PC-9 (cell line): ENCODE measurements at regions not wholly inside any gene's neighbourhood (a gene's known extent, or its start where the extent isn't known, plus 50 kb on each side); places are given as distances from the start of the nearest gene placed in this dataset.

ENCODE experiments used
- BruUV-seq: library from RNA; stranded (reverse); fragments of 400-500 nt; replicated peaks from 2 replicates; lab custom pipeline; 2021; lab: Mats Ljungman, UMichigan
- CTCF ChIA-PET: fragments of 300-600 bp; sonication (Branson Sonifier 250); formaldehyde crosslinking; loops from one replicate; lab custom pipeline; 2022; ENCODE audit warnings: antibody characterized with exemption; lab: Charles Lee
- POLR2A ChIA-PET: fragments of 300-600 bp; sonication (Branson Sonifier 250); formaldehyde crosslinking; loops from one replicate; lab custom pipeline; 2022; ENCODE audit warnings: antibody characterized with exemption; ENCODE audit not compliant: unreplicated experiment; lab: Charles Lee
- DNase-seq, 2 experiments: peaks; one replicate each; pipeline versions ENCODE4 v3.0.0 to v3.0.0-alpha.2; 2015 to 2022; ENCODE audit warnings: mixed read lengths in 1 of 2
- H2AFZ ChIP-seq: fragments of 200-600 bp; sonication (generic); 2 replicates; pipeline ENCODE4 v1.8.1; 2017; ENCODE audit warnings: antibody characterized with exemption
- H3F3A ChIP-seq: fragments of 200-600 bp; sonication (generic); 2 replicates; pipeline ENCODE4 v1.8.1; 2017; ENCODE audit warnings: antibody characterized with exemption, mild to moderate bottlenecking, low read depth; ENCODE audit not compliant: insufficient read depth
- H3K27ac ChIP-seq: fragments of 200-600 bp; sonication (generic); 2 replicates; pipeline ENCODE4 v1.6.1; 2016; ENCODE audit warnings: mixed run types
- H3K27me3 ChIP-seq: fragments of 200-600 bp; sonication (generic); 2 replicates; pipeline ENCODE4 v1.6.1; 2016; ENCODE audit warnings: low read depth, mixed run types; ENCODE audit not compliant: insufficient read depth
- H3K36me3 ChIP-seq: fragments of 200-600 bp; sonication (generic); 2 replicates; pipeline ENCODE4 v1.6.1; 2016; ENCODE audit warnings: low read depth, mixed run types
- H3K4me1 ChIP-seq: fragments of 200-600 bp; sonication (generic); replicated peaks from 2 replicates; pipeline ENCODE4 v1.6.1; 2016; ENCODE audit warnings: mixed run types; ENCODE audit not compliant: insufficient read depth
- H3K4me2 ChIP-seq: fragments of 200-600 bp; sonication (generic); 2 replicates; pipeline ENCODE4 v1.6.1; 2017; ENCODE audit warnings: mixed run types
- H3K4me3 ChIP-seq: fragments of 200-600 bp; sonication (generic); 2 replicates; pipeline ENCODE4 v1.6.1; 2016; ENCODE audit warnings: mixed run types
- H3K79me2 ChIP-seq: fragments of 200-600 bp; sonication (generic); 2 replicates; pipeline ENCODE4 v1.6.1; 2017; ENCODE audit warnings: low read depth, mixed run types
- H3K9me2 ChIP-seq: fragments of 200-600 bp; sonication (generic); 2 replicates; pipeline ENCODE4 v1.8.1; 2017; ENCODE audit warnings: mild to moderate bottlenecking; ENCODE audit not compliant: insufficient read depth
- H3K9me3 ChIP-seq: fragments of 200-600 bp; sonication (generic); 2 replicates; pipeline ENCODE4 v1.8.1; 2016; ENCODE audit warnings: low read depth; ENCODE audit not compliant: insufficient read depth
- H4K20me1 ChIP-seq: fragments of 200-600 bp; sonication (generic); 2 replicates; pipeline ENCODE4 v1.8.1; 2017; ENCODE audit not compliant: insufficient read depth
- EZH2 ChIP-seq: fragments of 200-600 bp; sonication (generic); IDR thresholded peaks from 2 replicates; pipeline ENCODE4 v1.8.0; 2017; ENCODE audit warnings: antibody characterized with exemption, low read depth
- intact Hi-C: fragments of 100-400 bp; cut with micrococcal nuclease; formaldehyde crosslinking; loops from one replicate; pipeline ENCODE4 v1.10.0; 2022; ENCODE audit not compliant: unreplicated experiment
- TF ChIP-seq, protein P1 (sequence below): fragments of 200-600 bp; sonication (generic); conservative IDR thresholded peaks from 2 replicates; pipeline ENCODE4 v1.6.1; 2017; ENCODE audit warnings: mixed run types, antibody characterized with exemption, mild to moderate bottlenecking, moderate library complexity

- Histone ChIP-seq H3K4me1 (no peaks in the 10 kb centered on the region), H3K27me3 (no peaks in the 10 kb centered on the region), H3K27ac (no peak overlapping the region), H3F3A (no peaks in the 10 kb centered on the region), H3K9me2 (no peaks in the 10 kb centered on the region; the same call in 1 of the 2 replicates), H3K36me3 (no peaks in the 10 kb centered on the region), H3K9me3 (no peaks in the 10 kb centered on the region; the same call in 1 of the 2 replicates), H3K79me2 (no peaks in the 10 kb centered on the region), H4K20me1 (no peaks in the 10 kb centered on the region), H2AFZ (no peak overlapping the region), H3K4me3 (no peak overlapping the region), H3K4me2 (no peak overlapping the region)
- no peak for TF ChIP-seq EZH2
- TF ChIP-seq, protein P1, sequence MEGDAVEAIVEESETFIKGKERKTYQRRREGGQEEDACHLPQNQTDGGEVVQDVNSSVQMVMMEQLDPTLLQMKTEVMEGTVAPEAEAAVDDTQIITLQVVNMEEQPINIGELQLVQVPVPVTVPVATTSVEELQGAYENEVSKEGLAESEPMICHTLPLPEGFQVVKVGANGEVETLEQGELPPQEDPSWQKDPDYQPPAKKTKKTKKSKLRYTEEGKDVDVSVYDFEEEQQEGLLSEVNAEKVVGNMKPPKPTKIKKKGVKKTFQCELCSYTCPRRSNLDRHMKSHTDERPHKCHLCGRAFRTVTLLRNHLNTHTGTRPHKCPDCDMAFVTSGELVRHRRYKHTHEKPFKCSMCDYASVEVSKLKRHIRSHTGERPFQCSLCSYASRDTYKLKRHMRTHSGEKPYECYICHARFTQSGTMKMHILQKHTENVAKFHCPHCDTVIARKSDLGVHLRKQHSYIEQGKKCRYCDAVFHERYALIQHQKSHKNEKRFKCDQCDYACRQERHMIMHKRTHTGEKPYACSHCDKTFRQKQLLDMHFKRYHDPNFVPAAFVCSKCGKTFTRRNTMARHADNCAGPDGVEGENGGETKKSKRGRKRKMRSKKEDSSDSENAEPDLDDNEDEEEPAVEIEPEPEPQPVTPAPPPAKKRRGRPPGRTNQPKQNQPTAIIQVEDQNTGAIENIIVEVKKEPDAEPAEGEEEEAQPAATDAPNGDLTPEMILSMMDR = no peak
- no peak for DNase-seq
- no TSS peak for BruUV-seq
- CTCF ChIA-PET = interaction anchor here (0.7 kb wide), 1 partner anchor 866 kb away, joined by 4 read pairs; no protein-coding TSS in a partner anchor
- POLR2A ChIA-PET = no interaction called here
- intact Hi-C loops = no loop called here
Measured at GRCh38 chr7:46168671-46169383, 247.8 kb upstream of the IGFBP3 start.

GRCh38 chr7:46168231-46168630 is 247.2 kb upstream of the IGFBP3 start:
- TF ChIP-seq, protein P1 = no peak
- TF ChIP-seq EZH2 = no peak
- Histone ChIP-seq H3K4me3 (no peak overlapping the region), H3K9me3 (no peaks in the 10 kb centered on the region; the same call in 1 of the 2 replicates), H3K9me2 (no peaks in the 10 kb centered on the region; the same call in 1 of the 2 replicates), H3K36me3 (no peaks in the 10 kb centered on the region), H3K4me1 (no peaks in the 10 kb centered on the region), H4K20me1 (no peaks in the 10 kb centered on the region), H3F3A (no peaks in the 10 kb centered on the region), H3K27ac (no peak overlapping the region), H3K27me3 (no peaks in the 10 kb centered on the region), H3K79me2 (no peaks in the 10 kb centered on the region), H2AFZ (no peak overlapping the region), H3K4me2 (no peak overlapping the region)
- no TSS peak for BruUV-seq
- no peak for DNase-seq
- intact Hi-C loops = no loop called here
- ChIA-PET CTCF (interaction anchor here (0.7 kb wide), 1 partner anchor 866 kb away, joined by 4 read pairs; no protein-coding TSS in a partner anchor), POLR2A (no interaction called here)

- CTCF ChIA-PET = no interaction called here
- no peak overlapping the region for H3K27ac ChIP-seq
- no peak overlapping the region for H2AFZ ChIP-seq
- H3K4me3 ChIP-seq = no peak overlapping the region
- no TSS peak for BruUV-seq
- DNase-seq = peak in 1 of 2 experiments; percentile 49
- H3K9me2 ChIP-seq = no peaks in the 10 kb centered on the region; the same call in 1 of the 2 replicates
- no peaks in the 10 kb centered on the region for H3K79me2 ChIP-seq
- no peak for TF ChIP-seq EZH2
- TF ChIP-seq, protein P1 = no peak
- no peaks in the 10 kb centered on the region for H3K4me1 ChIP-seq
- POLR2A ChIA-PET = no interaction called here
- intact Hi-C loops = no loop called here
- H3K36me3 ChIP-seq = no peaks in the 10 kb centered on the region
- H3K27me3 ChIP-seq = no peaks in the 10 kb centered on the region
- H4K20me1 ChIP-seq = no peaks in the 10 kb centered on the region
- no peaks in the 10 kb centered on the region; the same call in 1 of the 2 replicates for H3K9me3 ChIP-seq
- H3K4me2 ChIP-seq = no peak overlapping the region
- H3F3A ChIP-seq = no peaks in the 10 kb centered on the region
Measured at GRCh38 chr7:46165276-46165675, 244.2 kb upstream of the IGFBP3 start.
